ENCODE measurements at regions not wholly inside any gene's neighbourhood (a gene's known extent, or its start where the extent isn't known, plus 50 kb on each side); places are given as distances from the start of the nearest gene placed in this dataset.

DNA sequence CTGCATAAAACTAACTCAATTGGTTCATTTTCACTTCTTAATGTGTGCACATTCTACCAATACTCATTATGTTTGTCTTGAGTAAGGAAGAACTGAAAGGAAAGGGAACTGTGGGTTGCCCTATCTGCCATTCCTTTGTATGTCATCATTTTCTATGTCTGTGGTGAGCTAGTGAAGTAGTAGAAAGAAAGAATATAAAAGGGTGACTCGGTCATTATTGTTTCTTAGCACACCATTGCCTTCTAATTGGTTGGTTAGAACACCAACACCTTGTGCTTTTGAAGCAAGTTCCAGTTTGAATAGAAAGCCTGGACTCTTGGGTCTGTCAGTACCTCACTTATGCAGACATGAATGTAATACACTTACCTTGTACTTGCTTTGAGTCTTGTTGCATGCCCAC lies 64.3 kb upstream of the MDFIC start:
- no peak for DNase-seq (ENCODE audit: low read depth)

DNA sequence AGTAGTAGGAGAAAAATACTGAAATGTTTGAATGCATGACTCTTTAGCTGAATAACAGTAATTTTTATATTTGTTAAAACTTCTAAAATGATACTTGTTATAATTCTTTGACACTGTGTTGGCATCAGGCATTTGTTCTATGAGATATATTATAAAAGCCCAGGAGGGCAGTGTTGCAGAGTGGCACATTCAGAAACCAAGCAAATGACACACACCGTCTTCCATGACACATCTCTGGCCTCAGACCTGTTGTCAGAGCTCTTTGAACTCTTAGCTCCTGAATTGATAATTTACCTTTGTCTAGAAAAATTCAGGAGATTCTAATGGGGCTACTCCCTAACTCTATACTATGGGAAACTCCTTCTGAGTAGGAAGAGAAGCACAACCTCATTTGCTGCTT lies 62.4 kb upstream of the MDFIC start:
- DNase-seq (ENCODE audit: low read depth), result no peak

DNA sequence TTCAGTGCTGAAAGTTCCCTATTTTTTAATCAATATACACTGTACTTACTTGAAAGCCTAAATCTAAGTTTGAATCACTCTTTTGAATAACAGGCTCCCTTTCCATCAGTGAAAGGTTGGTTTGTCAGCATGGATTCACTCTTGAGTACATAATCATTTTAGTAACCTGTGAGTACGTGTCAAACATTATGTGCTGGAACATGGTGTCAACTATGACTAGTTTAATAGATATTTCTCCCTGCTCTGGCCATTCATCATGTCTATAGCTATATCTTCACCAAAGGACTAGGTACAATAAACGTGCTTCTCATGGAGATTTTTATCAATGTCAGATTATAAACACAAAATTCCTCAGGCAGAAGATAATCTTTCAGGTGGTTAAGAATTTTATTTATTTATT lies 61.7 kb upstream of the MDFIC start:
- no peak for DNase-seq (ENCODE audit: low read depth)

DNA sequence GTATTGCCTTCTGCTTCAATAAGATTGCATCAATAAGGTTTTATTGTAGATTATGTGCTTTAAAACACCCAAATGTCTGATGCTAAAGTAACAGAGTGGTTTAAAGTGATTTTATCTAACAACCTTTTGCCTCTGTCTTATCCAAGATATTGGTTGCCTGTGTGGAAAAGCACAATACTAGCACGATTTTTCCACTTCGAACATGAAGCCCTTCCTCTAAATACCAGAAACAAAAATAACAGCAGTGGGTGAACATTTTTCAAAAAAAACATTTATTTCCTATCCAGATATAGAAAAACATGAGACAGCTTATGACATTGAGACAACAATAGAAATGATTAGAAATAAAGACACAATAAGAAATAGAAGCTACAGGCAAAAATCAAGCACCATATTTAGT lies 59.5 kb upstream of the MDFIC start:
- DNase-seq (ENCODE audit: low read depth), result no peak

DNA sequence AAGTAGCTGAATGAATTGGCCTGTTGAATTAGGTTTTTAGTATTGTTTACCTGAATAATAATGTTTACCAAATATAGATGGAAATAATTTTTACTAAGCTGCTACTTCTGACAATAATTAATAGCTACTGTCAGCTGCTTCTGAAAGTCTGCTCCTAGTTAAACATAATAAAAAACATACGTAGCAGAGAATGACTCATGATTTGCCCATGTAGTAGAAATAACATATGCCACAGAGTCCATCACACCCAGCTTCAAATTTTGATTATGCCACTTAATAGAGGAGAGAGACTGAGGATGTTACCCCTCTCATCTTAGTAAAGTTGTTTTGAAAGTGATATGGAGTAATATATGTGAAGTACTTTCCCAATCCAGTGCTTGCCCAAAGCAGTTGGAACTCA lies 57.6 kb upstream of the MDFIC start:
- no peak for DNase-seq (ENCODE audit: low read depth)

DNA sequence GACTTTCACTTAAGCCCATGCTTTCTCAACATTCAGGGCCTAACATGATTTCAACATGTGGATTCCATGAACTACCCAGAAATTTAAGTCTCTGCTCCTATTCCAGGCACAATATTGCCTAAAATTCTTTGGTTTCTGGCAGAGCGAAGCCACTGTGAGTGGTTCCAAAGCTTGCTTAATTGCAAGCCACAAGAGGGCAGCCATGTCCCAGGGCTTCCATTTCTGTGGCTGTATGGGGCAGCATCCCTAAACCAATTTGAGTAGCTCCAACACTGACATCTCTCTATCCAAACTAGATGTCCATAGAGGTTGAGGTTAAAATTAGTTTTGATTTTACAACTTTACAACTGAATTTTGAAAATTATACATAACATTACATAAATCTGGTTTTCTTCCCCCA lies 56.3 kb upstream of the MDFIC start:
- DNase-seq (ENCODE audit: low read depth), result peak; percentile 32
